ENCODE measurements at regions not wholly inside any gene's neighbourhood (a gene's known extent, or its start where the extent isn't known, plus 50 kb on each side); places are given as distances from the start of the nearest gene placed in this dataset.
A peak's percentile ranks its signal among the peaks of the same experiment; 100 is the strongest.

GRCh38 chr15:60215225-60215963 lies 182.4 kb downstream of the ANXA2 start:
- DNase-seq, result no peak

DNA sequence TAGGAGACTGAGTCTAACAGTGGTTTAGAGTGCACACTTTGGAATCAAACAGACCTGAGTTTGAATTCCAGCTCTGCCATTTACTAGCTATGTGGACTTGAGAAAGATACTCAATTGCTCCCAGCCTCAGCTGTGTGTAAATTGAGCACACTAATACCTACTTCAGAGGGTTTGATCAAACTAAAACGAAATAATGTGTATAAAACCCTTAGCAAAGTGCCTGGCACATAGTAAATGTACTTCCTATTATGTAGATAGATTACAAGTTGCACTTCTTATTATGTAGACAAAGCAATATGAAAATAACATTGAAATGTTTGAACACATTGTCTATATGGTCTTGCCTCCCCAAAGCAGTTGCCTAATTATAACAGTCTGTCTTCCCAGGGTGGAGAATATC lies 180.6 kb downstream of the ANXA2 start:
- no peak for DNase-seq

GRCh38 chr15:60218256-60218655 lies 179.5 kb downstream of the ANXA2 start:
- no peak for DNase-seq

GRCh38 chr15:60219866-60220265 lies 177.9 kb downstream of the ANXA2 start:
- peak; percentile 19 for DNase-seq

GRCh38 chr15:60221356-60221755 lies 176.4 kb downstream of the ANXA2 start:
- DNase-seq, result no peak

- DNase-seq, result no peak
Measured at GRCh38 chr15:60222404-60222803, 175.4 kb downstream of the ANXA2 start.

DNA sequence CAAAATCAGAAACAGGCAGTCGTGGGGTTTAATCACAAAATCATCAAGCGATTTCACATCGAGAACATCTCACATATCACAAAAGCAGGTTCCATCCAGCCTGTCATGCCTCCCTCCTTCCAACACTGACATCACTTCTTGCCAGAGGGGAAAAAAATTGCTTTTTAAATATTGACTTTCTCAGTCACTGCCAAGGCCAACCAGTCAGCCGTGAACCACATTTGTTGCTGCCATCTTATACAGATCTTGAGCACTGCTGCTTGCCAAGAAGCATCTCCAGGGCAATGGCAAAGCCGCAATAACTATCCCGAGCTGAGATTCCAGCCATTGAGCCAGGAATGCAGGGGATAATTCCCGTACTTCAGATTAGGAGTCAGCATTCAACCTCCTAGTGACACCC lies 174.6 kb downstream of the ANXA2 start:
- no peak for DNase-seq

DNA sequence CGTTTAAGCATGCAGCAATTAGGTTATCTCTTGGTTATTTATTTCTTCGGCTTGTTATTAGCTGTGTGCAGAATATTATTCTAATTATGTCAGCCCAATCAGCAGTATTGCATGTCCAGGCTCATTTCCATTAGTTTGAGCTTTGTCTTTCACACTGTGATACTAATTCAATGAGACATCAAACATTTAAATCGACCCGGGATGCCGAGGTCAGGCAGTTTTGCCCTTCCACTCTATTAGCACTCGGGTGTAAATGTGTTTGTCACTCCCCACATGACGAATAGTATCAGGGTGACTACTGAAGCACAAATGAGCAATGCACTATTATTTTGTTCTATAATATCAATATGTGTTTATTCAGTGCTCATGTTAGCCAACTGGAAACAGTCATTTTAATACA lies 170.9 kb downstream of the ANXA2 start:
- DNase-seq, result no peak

- DNase-seq, result peak; percentile 5
Measured at GRCh38 chr15:60228101-60228500, 169.7 kb downstream of the ANXA2 start.

DNA sequence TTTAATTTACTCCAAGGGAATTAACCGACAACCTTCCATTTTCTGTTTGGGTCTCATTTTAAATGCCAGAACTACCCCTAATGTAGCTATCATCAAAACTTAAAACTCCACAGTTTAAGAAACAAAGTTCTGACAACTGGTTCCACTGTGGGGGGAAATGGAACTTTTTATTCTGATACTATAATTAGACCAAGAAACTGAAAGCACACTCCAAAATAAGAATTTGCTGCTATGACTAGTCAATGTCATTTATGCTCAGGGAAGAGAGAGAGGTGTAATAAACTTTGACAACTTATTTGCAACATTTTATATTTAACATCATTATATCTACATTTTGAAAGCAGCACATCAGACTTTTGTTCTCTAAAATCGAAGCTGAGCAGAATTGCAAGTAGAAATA lies 169.2 kb downstream of the ANXA2 start:
- no peak for DNase-seq

DNA sequence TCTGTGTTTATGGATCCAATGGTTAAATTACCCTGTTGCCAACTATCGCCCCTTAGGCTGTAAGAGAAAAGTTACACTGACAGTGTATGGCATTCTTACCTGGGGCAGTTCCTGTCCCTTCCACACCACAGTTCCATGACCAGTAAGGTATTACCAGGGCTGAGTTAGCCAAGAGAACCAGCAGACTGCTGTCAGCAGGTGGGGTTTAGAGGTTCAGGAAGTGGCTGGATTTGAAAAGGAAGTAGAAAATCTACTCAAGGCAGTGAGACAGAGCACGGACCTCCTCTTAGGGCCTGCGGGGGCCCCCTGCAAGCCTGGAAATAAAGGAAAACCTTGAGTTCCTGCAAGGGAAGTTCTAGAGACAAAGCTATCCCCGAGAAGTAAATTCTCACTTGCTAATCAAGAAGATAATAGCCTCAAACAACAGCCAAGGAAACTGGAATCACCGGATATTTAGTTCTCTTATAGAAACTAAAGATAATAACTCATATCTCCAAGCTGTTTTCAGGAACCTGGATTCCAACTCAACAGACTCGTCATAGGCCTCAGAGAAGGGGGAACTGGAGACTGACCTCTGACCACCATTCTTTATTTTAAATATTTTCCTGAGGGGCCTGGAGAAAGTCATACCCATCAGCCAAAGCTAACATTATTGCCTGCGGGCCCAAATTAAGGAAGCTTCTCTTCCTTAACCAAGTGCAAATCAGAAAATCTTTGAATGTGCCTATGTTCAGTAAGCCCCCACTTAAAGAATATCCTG lies 161.7 kb downstream of the ANXA2 start:
- DNase-seq, result no peak

GRCh38 chr15:60237446-60237845 lies 160.3 kb downstream of the ANXA2 start:
- peak; percentile 15 for DNase-seq

- no peak for DNase-seq
Measured at GRCh38 chr15:60243769-60244168, 154.0 kb downstream of the ANXA2 start.

DNA sequence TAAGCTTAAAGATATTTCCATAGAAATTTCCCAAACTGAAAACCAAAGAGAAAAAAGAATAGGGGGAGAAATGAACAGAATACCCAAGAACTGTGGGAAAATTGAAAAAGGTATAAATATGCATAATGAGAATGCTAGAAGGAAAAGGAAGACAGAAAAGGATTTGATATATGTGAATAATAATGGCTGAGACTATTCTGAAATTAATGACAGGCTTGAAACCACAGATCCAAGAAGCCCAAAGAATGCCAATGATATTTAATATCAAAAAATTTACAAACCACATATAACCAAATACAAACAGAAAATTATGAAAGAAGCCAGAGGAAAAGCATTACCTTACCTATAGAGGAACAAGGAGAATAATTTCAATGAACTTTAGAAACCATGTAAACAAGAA lies 153.0 kb downstream of the ANXA2 start:
- no peak for DNase-seq

DNA sequence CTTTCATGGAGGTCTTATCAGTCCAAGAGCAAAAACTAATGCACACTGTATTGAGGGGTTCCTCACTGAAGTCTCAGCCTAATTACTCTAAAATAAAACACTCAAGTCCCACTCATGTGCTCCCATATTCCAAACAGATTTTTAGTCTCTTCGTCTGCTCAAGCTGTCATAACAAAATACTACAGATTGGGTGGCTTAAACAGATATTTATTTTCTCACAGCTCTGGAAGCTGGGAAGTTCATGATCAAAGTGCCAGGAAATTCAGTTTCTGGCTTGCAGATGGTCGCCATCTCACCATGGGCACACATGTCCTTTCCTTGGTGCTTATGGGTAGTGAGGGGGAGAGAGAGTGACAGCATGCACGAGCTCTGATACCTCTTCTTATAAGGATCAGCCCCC lies 147.5 kb downstream of the ANXA2 start:
- no peak for DNase-seq

DNA sequence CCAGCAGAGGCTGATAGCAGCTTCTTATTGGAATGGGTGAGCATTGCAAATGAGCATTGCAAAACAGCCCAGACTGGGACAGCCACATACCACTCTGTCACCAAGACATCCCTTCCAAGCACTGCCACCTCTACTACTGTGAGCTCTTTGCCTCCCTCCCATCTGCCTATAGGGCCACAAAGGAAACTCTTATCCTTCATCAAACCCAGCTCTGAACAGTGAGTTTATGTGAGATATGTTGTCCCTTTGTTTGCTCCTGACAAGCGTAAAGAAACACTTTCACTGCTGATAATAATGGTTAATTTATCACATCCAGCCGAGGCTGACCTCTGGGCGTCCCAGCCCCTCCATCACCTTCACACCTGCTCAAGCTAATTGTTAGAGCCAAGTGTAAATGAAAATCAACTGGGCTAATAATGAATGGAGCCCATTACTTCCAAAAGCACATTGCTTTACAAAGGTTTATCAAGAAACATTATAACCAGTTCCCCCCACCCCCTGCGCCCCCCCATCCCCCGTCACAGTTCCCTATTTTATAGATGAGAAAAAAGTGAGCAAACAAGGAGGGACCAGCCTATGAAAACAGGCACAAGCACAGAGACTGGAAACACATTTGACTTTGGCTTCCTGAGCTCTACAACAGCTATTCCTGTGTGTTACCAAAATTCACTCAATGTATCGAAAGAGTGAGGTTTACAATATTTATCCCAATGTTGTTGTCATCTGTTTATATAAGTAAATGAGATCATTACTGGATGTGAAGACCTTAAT lies 146.3 kb downstream of the ANXA2 start:
- no peak for DNase-seq

- DNase-seq, result no peak
Measured at GRCh38 chr15:60254416-60254815, 143.4 kb downstream of the ANXA2 start.

DNA sequence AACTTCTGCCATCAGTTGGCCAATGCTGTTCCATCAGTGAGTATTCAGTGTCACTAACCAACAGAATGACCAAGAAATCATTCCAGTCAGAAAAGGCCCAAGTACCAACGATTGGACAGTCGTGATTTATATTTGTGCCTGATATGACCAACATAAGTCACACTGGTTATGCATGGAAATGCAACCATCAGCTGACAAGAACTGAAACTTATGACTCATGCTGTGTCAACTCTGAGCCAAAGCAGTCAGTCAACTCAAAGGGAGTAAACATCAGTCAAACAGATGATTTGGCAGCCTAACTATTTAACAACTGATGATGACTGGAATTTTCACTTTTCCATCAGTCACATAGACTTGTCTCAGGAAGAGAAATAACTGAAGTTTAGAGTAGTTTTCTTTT lies 142.4 kb downstream of the ANXA2 start:
- peak; percentile 5 for DNase-seq

- no peak for DNase-seq
Measured at GRCh38 chr15:60257591-60258159, 140.1 kb downstream of the ANXA2 start.

GRCh38 chr15:60259469-60259868 lies 138.3 kb downstream of the ANXA2 start:
- DNase-seq, result no peak

GRCh38 chr15:60264088-60264487 lies 133.7 kb downstream of the ANXA2 start:
- no peak for DNase-seq

DNA sequence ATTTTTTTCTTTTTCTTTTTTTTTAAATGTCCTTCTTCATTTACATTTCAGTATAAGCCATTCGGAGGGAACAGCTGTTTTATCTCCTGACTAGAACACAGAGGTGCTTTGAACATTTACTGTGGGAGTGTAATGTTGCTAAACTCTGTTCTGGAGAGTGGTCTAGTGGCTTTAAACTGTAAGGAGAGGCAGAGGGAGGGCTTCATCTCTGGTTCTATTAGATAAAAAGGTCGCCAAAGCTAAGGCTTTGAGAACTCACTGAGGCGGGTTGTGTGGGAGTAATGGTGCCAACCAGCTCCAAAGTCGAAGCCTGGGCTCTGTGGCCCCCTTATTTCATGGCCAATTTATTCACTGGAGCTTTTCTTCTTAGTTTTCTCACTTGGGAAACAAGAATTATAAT lies 133.2 kb downstream of the ANXA2 start:
- DNase-seq, result no peak

DNA sequence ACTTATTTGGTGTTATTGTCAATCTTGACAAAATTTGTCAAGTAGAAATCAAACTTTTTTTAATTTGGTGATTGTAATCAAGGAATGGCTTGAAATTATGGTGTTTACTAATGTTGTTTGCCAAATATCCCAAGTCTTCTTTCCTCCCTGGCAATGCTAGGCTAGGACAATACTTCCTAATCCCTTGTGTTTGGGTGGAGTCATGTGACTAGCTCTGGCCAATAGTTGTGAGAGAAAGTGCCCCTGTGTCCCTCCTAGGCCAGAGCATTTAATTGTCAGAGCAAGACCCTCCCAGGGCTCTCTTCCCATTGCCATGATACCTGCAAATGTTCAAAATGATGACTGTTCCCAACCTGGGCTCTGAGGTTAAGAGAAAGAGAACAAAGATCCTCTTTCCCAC lies 132.7 kb downstream of the ANXA2 start:
- DNase-seq, result no peak
